ENCODE measurements at regions not wholly inside any gene's neighbourhood (a gene's known extent, or its start where the extent isn't known, plus 50 kb on each side); places are given as distances from the start of the nearest gene placed in this dataset.

DNA sequence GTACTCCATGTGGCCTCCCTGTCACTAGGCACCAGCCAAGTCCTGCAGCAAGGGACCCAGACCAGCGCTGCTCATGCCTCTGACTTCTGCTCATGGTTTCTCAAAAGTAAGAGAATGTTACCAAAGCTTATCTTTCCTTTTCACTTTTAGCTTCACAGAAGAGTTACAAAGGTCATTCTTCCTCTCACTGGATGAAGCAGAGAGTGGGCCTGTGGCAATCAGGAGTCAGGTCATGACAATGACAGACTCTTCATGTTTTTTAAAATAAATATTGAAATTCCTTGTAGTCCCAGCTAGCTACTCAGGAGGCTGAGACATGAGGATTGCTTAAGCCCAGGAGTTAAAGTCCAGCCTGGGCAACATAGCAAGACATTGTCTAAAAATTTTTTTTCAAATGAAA, 126.1 kb downstream of the OSR1 start:
- DNase-seq = no peak

DNA sequence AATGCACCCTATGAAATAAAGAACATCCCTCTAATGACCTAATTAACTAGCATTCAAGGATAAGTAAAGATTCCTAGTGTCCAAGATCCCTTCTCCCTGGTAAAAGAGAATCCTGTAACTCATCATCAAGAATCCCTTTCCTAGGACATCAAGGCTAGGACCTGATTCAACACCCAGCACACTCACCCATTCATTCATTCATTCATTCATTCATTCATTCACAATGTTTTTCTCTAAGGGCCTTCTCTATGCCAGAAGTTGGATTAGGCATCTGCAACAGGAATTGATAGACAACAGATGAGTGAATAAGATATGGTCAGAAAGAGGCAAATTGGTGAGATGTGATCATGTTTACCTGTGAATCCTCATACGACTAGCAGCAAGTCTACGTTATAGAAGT, 126.8 kb downstream of the OSR1 start:
- DNase-seq = no peak

DNA sequence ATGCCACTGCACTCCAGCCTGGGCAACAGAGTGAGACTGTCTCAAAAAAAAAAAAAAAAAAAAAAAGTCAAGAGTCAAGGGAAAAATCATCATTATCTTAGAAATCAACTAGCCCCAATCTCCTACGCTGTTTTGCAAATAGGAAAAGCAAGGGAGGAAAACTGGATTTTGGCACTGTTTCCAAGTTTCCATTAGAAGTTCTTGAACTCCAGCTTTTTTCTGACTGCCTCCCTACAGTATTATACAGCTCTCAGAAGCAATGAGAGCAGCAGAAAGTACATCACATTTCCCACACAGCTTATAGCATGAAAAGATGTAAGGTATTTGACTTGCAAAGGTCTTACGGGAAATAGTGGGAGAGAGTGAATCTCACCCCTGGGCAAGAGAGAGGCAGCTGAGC, 127.8 kb downstream of the OSR1 start:
- no peak for DNase-seq

DNA sequence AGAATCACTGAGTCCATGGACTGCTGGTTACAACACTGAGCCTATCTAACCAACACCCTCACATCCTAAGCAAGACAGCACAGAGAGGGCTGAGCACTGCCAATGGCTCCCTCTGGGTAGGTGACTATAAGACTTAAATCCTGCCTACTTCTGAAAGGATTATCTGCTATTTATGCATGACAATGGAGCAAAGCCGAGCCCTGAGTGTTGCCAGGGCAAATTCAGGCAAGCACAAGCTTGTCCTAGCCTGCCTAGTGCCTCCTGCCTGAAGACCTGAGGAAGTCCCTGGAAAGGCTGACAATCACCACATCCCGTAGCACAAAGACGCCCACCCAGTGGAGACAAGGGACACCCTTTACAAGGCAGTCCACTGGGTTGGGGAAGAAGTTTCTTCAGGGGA, 129.7 kb downstream of the OSR1 start:
- DNase-seq = no peak

DNA sequence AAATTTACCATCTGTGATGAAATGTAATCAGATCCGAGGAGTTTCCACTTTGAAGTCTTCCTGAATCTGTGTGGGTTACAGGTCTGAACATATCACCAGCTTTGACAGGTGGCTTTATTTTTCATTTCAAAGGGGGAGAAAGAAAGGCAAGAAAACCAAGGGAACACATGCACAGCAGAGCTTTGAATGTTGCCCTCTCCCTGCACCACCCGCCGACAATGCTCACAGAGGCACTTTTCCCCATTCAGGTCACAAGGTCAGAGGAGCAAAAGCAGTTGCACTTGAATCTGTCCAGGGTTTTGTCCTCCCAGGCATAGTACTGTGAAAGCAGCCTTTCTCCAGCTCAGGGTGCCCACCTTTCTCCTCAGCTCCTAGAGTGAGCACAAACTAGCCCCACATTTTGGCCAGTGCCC, 130.2 kb downstream of the OSR1 start:
- no peak for DNase-seq

DNA sequence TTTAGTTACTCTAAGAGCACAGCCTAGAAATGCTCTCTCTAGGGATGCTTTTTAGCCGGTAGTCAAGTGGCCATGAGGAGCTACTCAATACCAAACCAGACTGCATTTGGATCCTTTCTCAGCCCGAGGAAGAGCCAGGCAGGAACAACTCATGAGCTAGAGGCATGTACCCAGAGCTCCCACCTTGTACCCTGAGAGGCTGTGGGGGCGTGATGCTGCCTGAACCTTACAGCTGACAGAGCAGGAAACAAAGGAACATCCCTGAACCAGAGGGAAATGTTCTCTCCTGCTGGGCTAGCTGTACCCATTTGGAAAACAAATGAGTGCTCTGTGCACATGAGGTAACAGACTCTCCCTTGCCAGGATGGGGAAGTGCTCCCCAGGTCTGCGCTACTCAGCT, 131.6 kb downstream of the OSR1 start:
- no peak for DNase-seq

DNA sequence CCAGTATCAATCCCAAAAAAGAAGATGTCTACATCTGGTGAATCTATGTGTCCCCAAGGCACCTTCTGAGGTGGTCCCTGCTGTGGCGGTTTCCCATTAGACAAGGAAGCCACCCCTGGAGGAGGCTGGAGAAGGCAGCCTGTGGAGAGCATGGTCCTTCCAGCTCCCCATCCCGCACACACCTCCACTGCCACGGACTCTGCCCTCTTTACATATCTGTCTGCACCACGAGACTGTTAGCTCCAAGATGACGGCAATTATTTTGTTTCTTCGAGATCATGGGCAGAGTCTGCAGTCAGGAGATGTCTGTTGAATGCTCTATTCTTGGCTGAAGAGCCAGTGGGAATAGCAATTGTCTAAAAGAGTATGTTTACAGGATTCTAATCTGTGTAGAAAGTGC, 132.0 kb downstream of the OSR1 start:
- no peak for DNase-seq

DNA sequence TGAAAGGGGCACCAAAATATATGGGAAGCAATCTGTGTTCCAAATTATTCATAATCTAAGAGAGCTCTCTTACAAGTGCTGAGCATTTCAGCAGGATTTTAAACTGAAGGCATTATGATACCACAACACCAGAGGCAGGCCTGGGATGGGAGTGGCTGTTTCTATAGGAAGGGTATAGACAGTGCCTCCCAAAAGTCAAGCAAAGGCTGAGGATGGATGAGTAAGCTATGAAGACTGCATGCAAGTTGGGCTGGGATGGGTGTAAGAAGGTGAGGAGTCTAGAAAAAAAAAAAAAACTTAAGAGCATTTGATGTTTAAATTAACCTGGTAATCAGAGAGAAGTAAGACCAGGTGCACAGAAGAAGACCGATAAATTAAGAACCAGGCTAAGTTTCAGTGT, 132.5 kb downstream of the OSR1 start:
- no peak for DNase-seq

DNA sequence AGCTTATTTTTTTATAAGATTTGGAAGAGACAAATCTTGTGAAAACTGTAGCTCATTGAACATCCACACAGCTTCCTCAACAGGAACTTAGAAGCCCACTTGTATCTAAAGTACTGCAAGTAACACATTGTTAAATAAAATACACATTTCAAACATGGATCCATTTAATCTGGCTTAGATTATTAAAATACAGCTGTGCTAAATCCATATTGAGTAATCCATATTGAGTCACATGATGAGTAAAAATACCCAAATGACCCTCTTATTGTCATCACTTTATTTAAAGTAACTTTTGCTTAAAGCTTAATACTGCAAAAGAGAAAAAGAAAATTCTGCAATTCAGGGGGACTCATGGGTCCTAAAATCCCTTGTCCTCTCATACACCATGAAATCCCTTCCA, 133.3 kb downstream of the OSR1 start:
- no peak for DNase-seq

DNA sequence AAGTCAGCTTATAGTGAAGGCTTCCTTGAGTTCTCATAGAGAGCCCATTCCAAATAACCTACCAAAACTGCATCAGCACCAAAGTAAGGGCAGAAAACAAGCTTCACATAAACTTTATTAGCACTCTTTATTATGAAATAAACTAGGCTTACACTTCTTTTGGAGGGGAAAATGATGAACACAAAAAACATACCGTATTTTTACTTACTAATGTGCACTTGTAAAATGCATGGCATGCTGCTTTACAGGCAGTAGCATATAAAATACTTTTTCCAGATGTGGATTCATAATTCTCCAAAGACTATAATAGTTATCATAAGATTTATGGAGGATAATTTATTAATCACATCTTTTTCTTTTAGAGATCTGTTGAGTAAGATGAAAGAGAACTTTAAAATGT, 133.9 kb downstream of the OSR1 start:
- no peak for DNase-seq

DNA sequence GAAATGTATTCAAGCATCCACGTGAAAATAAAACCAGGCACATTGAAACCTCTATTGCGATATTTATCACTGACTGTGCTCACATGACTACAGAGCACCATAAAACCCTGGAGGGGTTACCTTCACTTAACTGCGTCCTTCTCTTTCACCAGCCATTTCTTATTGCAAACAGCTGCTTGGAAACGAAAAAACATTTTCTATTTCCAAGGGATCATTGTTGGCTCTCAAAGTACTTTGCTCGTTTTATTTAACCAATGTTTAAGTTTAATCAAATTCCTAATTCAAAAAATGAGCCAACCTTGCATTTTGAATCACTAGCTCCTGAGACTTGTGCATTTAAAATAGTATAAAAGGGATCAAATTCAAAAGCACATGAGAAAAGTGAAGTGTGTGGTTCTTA, 134.4 kb downstream of the OSR1 start:
- no peak for DNase-seq

DNA sequence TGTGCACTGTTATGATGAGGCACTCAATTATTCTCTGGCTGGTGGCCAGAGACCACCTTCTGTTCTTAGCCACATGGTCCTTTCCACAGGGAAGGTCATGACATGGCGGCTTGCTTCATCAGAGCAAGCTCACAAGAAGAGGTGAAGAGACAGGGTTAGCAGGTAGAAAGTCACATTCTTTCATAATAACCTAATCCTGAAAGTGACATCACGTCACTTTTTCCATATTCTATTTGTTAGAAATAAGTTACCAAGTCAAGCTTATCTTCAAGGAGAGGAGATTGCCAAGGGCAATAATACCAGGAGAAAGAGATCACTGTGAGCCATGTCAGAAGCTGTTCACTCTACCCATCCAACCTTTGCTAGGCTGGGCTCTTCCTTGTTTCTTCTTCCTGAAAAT, 139.4 kb downstream of the OSR1 start:
- DNase-seq = no peak

DNA sequence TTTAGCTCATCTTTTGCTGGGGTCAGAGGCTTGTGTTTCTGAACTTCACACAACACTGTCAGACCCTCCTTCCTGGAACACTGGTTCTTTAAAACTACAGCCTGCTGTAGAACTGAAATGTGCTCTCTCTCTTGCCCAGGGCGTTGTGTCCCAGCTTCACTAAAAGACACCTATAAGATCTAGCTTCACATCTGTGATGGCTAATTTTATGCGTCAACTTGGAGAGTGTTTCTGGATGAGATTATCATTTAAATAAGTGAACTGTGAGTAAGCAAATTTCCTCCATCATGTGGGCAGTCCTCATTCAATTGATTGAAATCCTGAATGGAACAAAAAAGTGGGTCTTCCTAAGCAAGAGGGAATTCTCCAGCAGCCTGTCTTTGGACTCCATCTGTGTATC, 140.3 kb downstream of the OSR1 start:
- no peak for DNase-seq

DNA sequence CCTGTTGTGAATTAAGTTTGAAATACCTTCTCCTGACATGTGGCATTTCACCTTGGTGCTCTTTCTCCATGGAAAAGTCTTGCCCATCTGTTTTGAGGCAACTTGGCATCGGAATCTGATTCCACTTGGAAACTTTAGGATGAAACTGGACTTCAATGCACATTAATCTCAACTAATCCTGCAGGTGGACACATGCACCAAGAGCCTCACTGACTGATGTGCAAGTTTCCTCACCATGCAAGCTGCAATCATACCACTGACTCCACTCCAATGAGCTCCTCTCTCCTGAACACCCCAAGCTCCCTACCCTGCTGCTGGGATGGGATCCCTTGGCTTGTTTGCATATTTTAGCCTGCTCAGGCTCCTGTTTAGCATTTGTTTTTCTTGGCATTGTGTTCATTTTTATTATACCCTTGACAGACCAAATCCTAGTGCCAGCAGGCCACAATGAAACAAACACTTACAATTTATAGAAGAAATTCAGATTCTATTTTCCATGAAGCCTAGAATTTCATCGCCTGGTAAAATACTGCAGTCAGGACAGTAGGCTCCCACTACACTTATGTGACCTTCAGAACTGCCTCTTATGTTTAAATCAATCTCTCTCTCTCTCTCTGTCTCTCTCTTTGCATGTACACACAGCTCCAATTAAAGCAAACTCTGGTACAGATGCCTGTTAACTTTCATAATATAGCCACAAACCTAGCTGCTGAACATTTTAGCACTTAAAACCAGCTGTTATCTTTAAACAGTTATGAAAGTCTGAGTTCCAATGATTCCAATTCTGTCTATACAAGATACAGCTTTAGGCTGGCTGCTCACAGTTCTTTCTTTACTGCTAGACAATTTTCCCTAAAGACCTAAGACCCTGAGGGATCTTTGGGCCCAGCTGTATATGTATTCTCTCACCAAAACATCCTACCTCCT, 141.5 kb downstream of the OSR1 start:
- no peak for DNase-seq

DNA sequence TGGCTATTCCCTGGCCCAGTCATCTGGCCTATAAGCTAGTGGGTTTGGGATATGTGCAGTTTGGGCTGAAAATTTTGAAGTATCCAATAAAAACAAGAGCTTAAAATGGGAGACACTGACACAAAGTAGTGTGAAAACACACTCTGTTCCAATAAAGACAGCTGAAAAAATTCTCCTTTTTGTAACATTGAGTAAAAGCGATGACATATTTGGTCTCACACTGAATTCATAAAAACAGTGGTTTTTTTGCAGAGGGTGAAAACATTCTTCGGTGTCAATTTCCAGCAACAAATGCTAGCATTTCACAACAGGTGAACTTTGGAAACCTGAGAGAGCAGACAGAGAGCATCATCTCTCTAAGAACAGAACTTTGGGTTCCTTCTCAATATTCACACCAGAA, 142.2 kb downstream of the OSR1 start:
- no peak for DNase-seq

DNA sequence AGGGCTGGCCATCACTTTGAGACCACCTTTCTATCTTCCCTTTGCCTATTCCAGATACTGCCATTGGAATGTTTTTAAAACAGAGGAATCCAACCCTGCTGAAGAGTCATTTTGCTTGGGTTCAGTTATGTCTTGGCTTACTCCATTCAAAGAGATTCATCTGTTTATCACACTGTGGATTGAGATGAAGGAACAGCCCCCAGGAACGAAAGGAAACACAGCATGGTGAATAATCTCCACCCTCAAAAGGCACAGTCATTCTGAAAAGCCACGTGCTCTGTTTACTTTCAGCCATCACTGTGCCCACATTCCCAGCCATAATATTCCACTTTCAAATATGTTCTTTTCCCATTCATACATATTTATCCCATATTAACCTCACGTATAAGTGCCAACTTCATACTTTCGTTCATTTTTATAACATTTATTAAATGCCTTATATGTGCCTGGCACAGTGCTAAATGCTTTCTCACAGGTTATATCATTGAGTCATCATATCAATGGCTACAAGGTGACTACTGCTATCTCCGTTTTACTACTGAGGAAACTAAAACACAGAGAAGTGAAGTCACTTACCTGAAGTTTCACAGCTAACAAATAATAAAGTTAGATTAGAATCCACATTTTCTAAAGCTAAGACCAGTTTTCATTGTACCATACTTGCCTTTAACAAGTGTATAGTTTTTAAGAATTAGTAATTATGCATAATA, 143.6 kb downstream of the OSR1 start:
- DNase-seq = no peak

DNA sequence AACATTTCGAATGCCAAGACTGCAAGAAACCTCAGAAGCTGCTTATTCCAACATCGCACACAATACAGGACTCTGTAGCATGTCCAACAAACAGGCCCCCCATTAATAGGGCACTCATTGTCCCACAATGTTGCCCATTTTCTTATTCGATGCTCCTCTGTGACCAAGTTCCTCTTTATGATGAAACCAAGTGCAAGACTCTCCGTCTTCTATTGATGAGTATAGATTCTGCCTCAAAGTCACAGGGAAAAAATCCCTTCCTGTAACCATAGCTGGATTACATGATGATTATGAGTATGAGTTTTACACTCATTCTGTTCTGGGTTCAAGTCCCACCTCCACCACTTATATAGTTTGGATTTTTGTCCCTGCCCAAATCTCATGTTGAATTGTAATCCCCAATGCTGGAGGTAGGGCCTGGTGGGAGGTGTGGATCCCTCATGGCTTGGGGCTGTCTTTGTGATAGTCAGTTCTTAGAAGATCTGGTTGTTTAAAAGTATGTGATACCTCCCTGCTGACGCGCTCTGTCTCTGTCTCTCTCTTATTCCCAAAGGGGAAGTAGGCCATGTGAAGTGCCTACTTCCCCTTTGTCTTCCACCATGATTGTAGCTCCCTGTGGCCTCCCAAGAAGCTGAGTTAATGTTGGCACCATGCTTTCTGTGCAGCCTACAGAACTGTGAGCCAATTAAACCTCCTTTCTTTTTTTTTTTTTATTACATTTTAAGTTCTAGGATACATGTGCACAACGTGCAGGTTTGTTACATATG, 148.7 kb downstream of the OSR1 start:
- no peak for DNase-seq

DNA sequence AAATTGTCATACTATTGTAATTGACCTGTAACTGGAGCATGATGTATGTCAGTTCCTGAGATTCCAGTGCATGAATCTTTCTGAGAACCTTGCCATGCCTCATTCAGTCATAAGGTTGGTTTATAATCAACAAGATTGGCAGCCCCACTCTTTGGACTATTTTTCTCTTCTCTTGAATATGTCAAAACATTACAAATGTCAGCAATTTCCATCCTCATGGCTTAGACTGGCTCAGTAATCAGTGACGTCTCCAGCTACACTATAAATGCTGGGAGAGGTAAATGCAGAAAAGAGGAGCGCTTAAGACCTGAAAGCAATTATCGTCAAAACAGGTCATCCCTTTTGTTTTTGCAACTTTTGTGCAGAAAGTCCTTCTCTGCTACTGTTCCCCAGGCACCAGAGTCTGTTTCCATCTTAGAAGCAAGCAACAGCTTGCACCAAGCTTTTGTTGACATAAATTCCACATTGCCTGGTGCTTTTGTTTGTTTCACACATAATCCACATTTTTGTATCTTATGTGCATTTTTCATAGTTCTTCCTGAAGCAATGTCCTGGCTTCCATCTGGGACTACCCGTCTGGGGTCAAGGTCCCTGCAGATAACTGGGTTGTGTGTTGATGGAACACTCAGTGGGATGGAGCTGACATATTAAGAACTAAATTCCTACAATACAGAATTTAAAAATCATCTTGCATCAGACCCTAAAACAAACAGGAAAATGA, 149.8 kb downstream of the OSR1 start:
- no peak for DNase-seq

DNA sequence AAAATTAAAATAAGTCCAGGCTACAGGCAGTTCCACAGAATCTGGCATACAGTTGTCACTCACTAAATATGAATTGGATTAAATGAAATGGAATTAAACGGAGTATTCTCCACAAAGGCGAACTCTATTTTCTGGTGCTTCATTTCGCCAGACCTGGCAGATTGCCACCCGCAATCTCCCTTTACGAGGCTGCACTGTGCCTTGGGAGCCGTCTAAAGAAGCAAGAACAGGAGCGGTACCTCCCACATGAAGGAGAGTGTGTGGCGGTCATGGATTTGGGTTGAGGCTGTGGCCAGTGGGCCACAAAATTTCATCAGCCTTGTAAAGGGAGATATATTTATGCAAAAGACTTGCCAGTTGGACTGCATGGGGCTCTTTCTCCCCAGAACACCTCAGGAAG, 151.0 kb downstream of the OSR1 start:
- peak; percentile 30 for DNase-seq

DNA sequence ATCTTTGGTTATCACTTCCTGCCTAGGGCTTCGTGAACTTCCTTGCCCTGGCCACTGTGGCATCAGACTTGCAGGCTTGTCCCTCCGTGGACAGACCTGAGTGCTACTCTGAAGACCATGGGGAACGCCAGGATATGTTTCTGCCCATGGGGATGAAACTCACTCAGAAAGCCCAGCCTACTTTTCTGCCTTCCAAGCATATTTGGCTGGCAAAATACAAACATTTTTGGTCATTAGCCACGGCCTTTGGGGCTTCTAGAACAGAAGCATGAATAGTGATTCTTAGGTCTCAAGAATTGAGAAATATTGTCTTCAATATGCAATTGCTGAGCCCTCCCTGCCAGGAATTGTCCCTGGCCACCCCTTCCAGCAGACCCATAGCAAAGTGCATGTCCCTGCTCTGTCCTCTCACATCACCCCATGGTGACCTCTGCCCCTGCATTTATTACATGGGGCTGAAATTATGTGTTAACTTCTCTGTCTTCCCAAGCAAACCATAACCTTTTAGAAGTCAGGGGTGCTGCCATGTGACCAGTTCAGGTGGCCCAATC, 152.4 kb downstream of the OSR1 start:
- DNase-seq = no peak

DNA sequence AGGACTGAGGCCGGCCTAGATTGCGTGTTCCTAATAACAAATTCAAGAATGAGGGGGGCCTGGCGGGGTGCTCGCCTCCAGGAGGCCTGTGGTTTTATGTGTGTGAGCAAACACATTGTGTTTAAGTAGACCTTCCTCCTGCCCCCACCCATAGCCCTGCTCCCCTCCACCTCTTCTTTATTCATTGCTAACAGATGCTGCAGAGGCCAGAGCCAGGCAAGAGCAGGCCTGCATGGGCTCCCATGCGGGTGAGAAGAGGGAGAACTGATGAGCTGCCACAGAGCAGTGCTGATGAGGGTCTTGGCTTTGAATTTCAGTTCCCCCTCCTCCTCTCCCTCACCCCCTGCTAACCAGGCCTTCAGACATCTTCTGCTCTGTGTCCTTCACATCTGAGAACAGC, 154.6 kb downstream of the OSR1 start:
- DNase-seq = no peak

DNA sequence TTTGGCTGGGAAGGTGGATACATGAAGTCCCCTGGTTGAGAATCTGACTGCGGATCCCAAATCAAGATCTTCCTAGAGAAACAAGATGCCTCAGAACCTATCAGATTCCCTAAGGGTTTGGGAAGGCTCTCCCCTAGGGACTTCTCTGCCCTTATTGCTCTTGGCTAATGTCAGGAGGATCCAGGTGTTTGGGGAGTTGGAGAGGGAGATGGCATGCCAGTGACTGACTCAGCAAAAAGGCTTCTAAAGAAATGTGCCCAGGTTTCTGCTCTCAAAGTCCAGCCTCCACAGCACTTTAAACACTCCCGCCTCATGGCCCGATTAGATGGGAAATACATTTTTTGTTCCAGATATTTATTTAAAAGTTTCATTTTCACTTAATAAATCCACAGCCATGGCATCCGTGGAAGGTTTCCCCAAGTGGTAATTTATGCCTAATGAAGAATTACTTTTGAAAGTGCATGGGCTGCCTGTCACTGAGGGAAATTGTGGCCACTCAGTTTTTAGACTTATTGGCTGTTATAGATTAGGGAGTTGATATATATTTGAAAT, 156.4 kb downstream of the OSR1 start:
- DNase-seq = no peak

Data from NCI-H2029 (cell line).